ENCODE measurements at regions not wholly inside any gene's neighbourhood (a gene's known extent, or its start where the extent isn't known, plus 50 kb on each side); places are given as distances from the start of the nearest gene placed in this dataset.
"Not testable (repeated sequence)": the region's sequence is repeated elsewhere in the genome, so short reads cannot be mapped to it uniquely, and the experiment has no call there.

GRCh38 chr14:105624749-105625434, 98.5 kb downstream of the TMEM121 start:
- H4K20me1 ChIP-seq (replicated peaks in 1 of 2; ENCODE audit: control insufficient read depth in 1 of 2, insufficient read depth in 2 of 2, low read length in 2 of 2); FAIRE-seq; H3K18ac ChIP-seq (ENCODE audit: extremely low read depth, low read length); H2AK5ac ChIP-seq (ENCODE audit: low read depth, low read length); H3K4me2 ChIP-seq (ENCODE audit: insufficient read depth in 1 of 2, low read depth in 2 of 2, low read length in 2 of 2); H2BK120ac ChIP-seq (replicated peaks; ENCODE audit: low read depth, low read length); H4K91ac ChIP-seq (replicated peaks; ENCODE audit: insufficient read length, low read length); H2BK5ac ChIP-seq (ENCODE audit: low read depth, low read length); CTCF ChIA-PET (ENCODE audit: partially characterized antibody); H3K9ac ChIP-seq (replicated peaks in 1 of 4; ENCODE audit: extremely low read depth in 1 of 4, low read depth in 3 of 4, low read length in 3 of 4); H3K79me1 ChIP-seq (ENCODE audit: low read depth, low read length); H3K4ac ChIP-seq (replicated peaks; ENCODE audit: insufficient read length, low read depth, low read length); H2BK20ac ChIP-seq (ENCODE audit: low read length); H4K8ac ChIP-seq (ENCODE audit: extremely low read depth, insufficient read depth, low read length); H3K4me3 ChIP-seq (ENCODE audit: extremely low read depth in 1 of 4, insufficient read depth in 2 of 4, low read depth in 3 of 4, low read length in 4 of 4); H2AFZ ChIP-seq (ENCODE audit: low read length); POLR2A ChIA-PET (ENCODE audit: partially characterized antibody); H3K27me3 ChIP-seq (replicated peaks in 1 of 4; ENCODE audit: control insufficient read depth in 3 of 4, extremely low read depth in 1 of 4, insufficient read depth in 3 of 4, low read length in 3 of 4); H2BK15ac ChIP-seq (ENCODE audit: low read length); DNase-seq (ENCODE audit: low read depth in 1 of 2, low spot score in 2 of 2); H3K27ac ChIP-seq (ENCODE audit: low read depth, low read length); H3K36me3 ChIP-seq (ENCODE audit: control insufficient read depth in 2 of 4, insufficient read depth in 4 of 4, low read length in 3 of 4); H3K4me1 ChIP-seq (replicated peaks in 1 of 4; ENCODE audit: control insufficient read depth in 3 of 4, insufficient read depth in 4 of 4, low read length in 3 of 4); H2BK12ac ChIP-seq (ENCODE audit: low read depth, low read length); H3K56ac ChIP-seq (replicated peaks; ENCODE audit: insufficient read length, low read depth, low read length); H3K14ac ChIP-seq (ENCODE audit: insufficient read length); H3K79me2 ChIP-seq (ENCODE audit: control insufficient read depth in 1 of 2, insufficient read depth in 2 of 2, low read length in 2 of 2); H3K23me2 ChIP-seq (ENCODE audit: low read depth, low read length); H3K23ac ChIP-seq (ENCODE audit: insufficient read length); H4K5ac ChIP-seq (ENCODE audit: insufficient read length, low read depth, low read length): not testable (repeated sequence)
- 83% methylated on average over 24 of the region's 25 CpGs; no CpG with 5 or more reads in 1 of the 2 experiments for WGBS, 2 experiments (ENCODE audit: extremely low coverage in 1 of 2, insufficient coverage in 1 of 2, insufficient read length in 1 of 2, insufficient replicate concordance in 2 of 2, low coverage in 1 of 2, low lambda C conversion rate in 2 of 2, missing lambda C conversion rate in 1 of 2)
- H3K9me3 ChIP-seq (ENCODE audit: insufficient read depth in 2 of 2, low read depth in 1 of 2, low read length in 1 of 2), result peaks cover 17 to 82% of the 10 kb centered on the region in 2 experiments; a peak in 3 of 4 replicates

GRCh38 chr14:105625448-105625847, 99.1 kb downstream of the TMEM121 start:
- H3K9ac ChIP-seq (replicated peaks in 1 of 4; ENCODE audit: extremely low read depth in 1 of 4, low read depth in 3 of 4, low read length in 3 of 4); H3K56ac ChIP-seq (replicated peaks; ENCODE audit: insufficient read length, low read depth, low read length); FAIRE-seq; H4K91ac ChIP-seq (replicated peaks; ENCODE audit: insufficient read length, low read length); H2BK5ac ChIP-seq (ENCODE audit: low read depth, low read length); H2BK120ac ChIP-seq (replicated peaks; ENCODE audit: low read depth, low read length); H3K27ac ChIP-seq (ENCODE audit: low read depth, low read length); H3K4ac ChIP-seq (replicated peaks; ENCODE audit: insufficient read length, low read depth, low read length); H4K8ac ChIP-seq (ENCODE audit: extremely low read depth, insufficient read depth, low read length); H3K27me3 ChIP-seq (replicated peaks in 1 of 4; ENCODE audit: control insufficient read depth in 3 of 4, extremely low read depth in 1 of 4, insufficient read depth in 3 of 4, low read length in 3 of 4); H3K4me2 ChIP-seq (ENCODE audit: insufficient read depth in 1 of 2, low read depth in 2 of 2, low read length in 2 of 2); POLR2A ChIA-PET (ENCODE audit: partially characterized antibody); H3K23me2 ChIP-seq (ENCODE audit: low read depth, low read length); H3K4me1 ChIP-seq (replicated peaks in 1 of 4; ENCODE audit: control insufficient read depth in 3 of 4, insufficient read depth in 4 of 4, low read length in 3 of 4); H3K23ac ChIP-seq (ENCODE audit: insufficient read length); H3K36me3 ChIP-seq (ENCODE audit: control insufficient read depth in 2 of 4, insufficient read depth in 4 of 4, low read length in 3 of 4); H4K5ac ChIP-seq (ENCODE audit: insufficient read length, low read depth, low read length); H3K79me1 ChIP-seq (ENCODE audit: low read depth, low read length); H3K4me3 ChIP-seq (ENCODE audit: extremely low read depth in 1 of 4, insufficient read depth in 2 of 4, low read depth in 3 of 4, low read length in 4 of 4); H2AFZ ChIP-seq (ENCODE audit: low read length); H3K79me2 ChIP-seq (ENCODE audit: control insufficient read depth in 1 of 2, insufficient read depth in 2 of 2, low read length in 2 of 2); H4K20me1 ChIP-seq (replicated peaks in 1 of 2; ENCODE audit: control insufficient read depth in 1 of 2, insufficient read depth in 2 of 2, low read length in 2 of 2); H2BK20ac ChIP-seq (ENCODE audit: low read length); H2BK12ac ChIP-seq (ENCODE audit: low read depth, low read length); H2AK5ac ChIP-seq (ENCODE audit: low read depth, low read length); CTCF ChIA-PET (ENCODE audit: partially characterized antibody); H2BK15ac ChIP-seq (ENCODE audit: low read length); DNase-seq (ENCODE audit: low read depth in 1 of 2, low spot score in 2 of 2); H3K18ac ChIP-seq (ENCODE audit: extremely low read depth, low read length); H3K14ac ChIP-seq (ENCODE audit: insufficient read length): not testable (repeated sequence)
- peaks cover 17 to 83% of the 10 kb centered on the region in 2 experiments; a peak in 3 of 4 replicates for H3K9me3 ChIP-seq (ENCODE audit: insufficient read depth in 2 of 2, low read depth in 1 of 2, low read length in 1 of 2)
- 76% methylated on average over 9 of the region's 9 CpGs; no CpG with 5 or more reads in 1 of the 2 experiments for WGBS, 2 experiments (ENCODE audit: extremely low coverage in 1 of 2, insufficient coverage in 1 of 2, insufficient read length in 1 of 2, insufficient replicate concordance in 2 of 2, low coverage in 1 of 2, low lambda C conversion rate in 2 of 2, missing lambda C conversion rate in 1 of 2)

All from H1 (cell line).